GM12878 (cell line): ENCODE measurements at regions not wholly inside any gene's neighbourhood (a gene's known extent, or its start where the extent isn't known, plus 50 kb on each side); places are given as distances from the start of the nearest gene placed in this dataset.

Source experiments
- ATAC-seq: fragments of 200-7000 bp; cut with Tn5 transposase; 3 replicates; pipeline ENCODE4 v1.9.1; 2020; ENCODE audit warnings: mild to moderate bottlenecking, moderate library complexity
- BruUV-seq: library from RNA; stranded (reverse); fragments of 400-500 nt; replicated peaks from 2 replicates; lab custom pipeline; 2021; lab: Mats Ljungman, UMichigan
- CTCF ChIA-PET: fragments of 300-600 bp; sonication (Branson Sonifier 250); formaldehyde crosslinking; extraction: SDS; loops from one replicate; lab custom pipeline; 2021; ENCODE audit warnings: inconsistent platforms; lab: Yijun Ruan, JAX
- POLR2A ChIA-PET: fragments of 350-600 bp; formaldehyde crosslinking; extraction: SDS; loops from one replicate; lab custom pipeline; 2021; ENCODE audit warnings: inconsistent platforms; lab: Charles Lee
- RAD21 ChIA-PET: fragments of 300-600 bp; sonication (Branson Sonifier 250); formaldehyde crosslinking; loops from one replicate; lab custom pipeline; 2023; ENCODE audit warnings: antibody characterized with exemption; ENCODE audit not compliant: unreplicated experiment; lab: Charles Lee
- SMC1A ChIA-PET: fragments of 300-600 bp; sonication (Branson Sonifier 250); formaldehyde crosslinking; loops from one replicate; lab custom pipeline; 2023; ENCODE audit not compliant: unreplicated experiment, uncharacterized antibody; lab: Charles Lee
- DNase-seq: peaks from one replicate; pipeline ENCODE4 v3.0.0-alpha.2; 2011; ENCODE audit warnings: low read depth, low spot score
- FAIRE-seq: peaks from 3 replicates; lab custom pipeline; 2011; peaks lifted over from hg19 to GRCh38; lab: Jason Lieb, UNC
- H2AFZ ChIP-seq: 2 replicates; pipeline ENCODE4 v1.6.0; 2011; ENCODE audit warnings: low read depth, low read length, control low read depth; ENCODE audit not compliant: control insufficient read depth
- H3K27ac ChIP-seq: 2 replicates; pipeline ENCODE4 v1.5.1; 2011; ENCODE audit warnings: control low read depth; ENCODE audit not compliant: control insufficient read depth, insufficient read depth
- H3K27me3 ChIP-seq, 2 experiments: replicated peaks in 1 of 2; 2 replicates each; pipeline versions ENCODE4 v1.6.0 to v1.6.1; 2011; ENCODE audit warnings: low read length in 1 of 2; ENCODE audit not compliant: control insufficient read depth in 2 of 2, insufficient read depth in 2 of 2
- H3K36me3 ChIP-seq, 2 experiments: 2 replicates each; pipeline ENCODE4 v1.5.1; 2011; ENCODE audit warnings: low read length in 1 of 2; ENCODE audit not compliant: control insufficient read depth in 2 of 2, insufficient read depth in 2 of 2
- H3K4me1 ChIP-seq: 2 replicates; pipeline ENCODE4 v1.6.1; 2011; ENCODE audit warnings: mild to moderate bottlenecking, low read length, moderate library complexity, mixed read lengths; ENCODE audit not compliant: control insufficient read depth, insufficient read depth
- H3K4me2 ChIP-seq: 2 replicates; pipeline ENCODE4 v1.6.0; 2011; ENCODE audit warnings: control low read depth; ENCODE audit not compliant: control insufficient read depth, insufficient read depth
- H3K4me3 ChIP-seq: fragments of 200-600 bp; sonication (generic); 2 replicates; pipeline ENCODE4 v1.5.1; 2016
- H3K79me2 ChIP-seq: 2 replicates; pipeline ENCODE4 v1.6.0; 2011; ENCODE audit warnings: low read length; ENCODE audit not compliant: control insufficient read depth, insufficient read depth
- H3K9ac ChIP-seq: 2 replicates; pipeline ENCODE4 v1.8.0; 2011; ENCODE audit warnings: low read length, control low read depth, mixed read lengths; ENCODE audit not compliant: control insufficient read depth, insufficient read depth
- H3K9me3 ChIP-seq: replicated peaks from 3 replicates; pipeline ENCODE4 v1.5.1; 2011; ENCODE audit warnings: mild to moderate bottlenecking, low read length; ENCODE audit not compliant: control insufficient read depth, insufficient read depth
- H4K20me1 ChIP-seq: 2 replicates; pipeline ENCODE4 v1.6.0; 2011; ENCODE audit not compliant: control insufficient read depth, insufficient read depth
- EZH2 ChIP-seq: IDR thresholded peaks from 2 replicates; pipeline ENCODE4 v1.6.1; 2012; ENCODE audit warnings: low read depth, mild to moderate bottlenecking, control low read depth, inconsistent platforms, low read length, borderline replicate concordance; ENCODE audit not compliant: control insufficient read depth
- FOS ChIP-seq: IDR thresholded peaks from 3 replicates; pipeline ENCODE4 v1.6.1; 2011; ENCODE audit warnings: borderline replicate concordance; ENCODE audit not compliant: insufficient read length; ENCODE audit errors: extremely low read depth
- NFYB ChIP-seq: IDR thresholded peaks from 2 replicates; pipeline ENCODE4 v1.6.1; 2011; ENCODE audit warnings: low read depth, mild to moderate bottlenecking, low read length, improper control_type of control experiment, moderate library complexity; ENCODE audit not compliant: insufficient read depth
- ZBTB11 ChIP-seq: fragments of 450-650 bp; formaldehyde crosslinking; IDR thresholded peaks from 2 replicates; pipeline ENCODE4 v1.5.0; 2022; ENCODE audit warnings: mild to moderate bottlenecking, missing genetic modification characterization
- WGBS: methylation state at CpG from one replicate; pipeline ENCODE4 v1.1.6; 2016; ENCODE audit warnings: low lambda C conversion rate; ENCODE audit not compliant: insufficient replicate concordance, insufficient coverage; ENCODE audit errors: missing lambda C conversion rate; 5-methylcytosine and 5-hydroxymethylcytosine counted together
- in situ Hi-C: fragments of 300-500 bp; cut with MboI; formaldehyde crosslinking; loops from 9 replicates; pipeline ENCODE4 v1.14.3; 2018; ENCODE audit warnings: mixed read lengths
- intact Hi-C: fragments of 100-400 bp; cut with micrococcal nuclease; formaldehyde crosslinking; loops from one replicate; pipeline ENCODE4 v1.14.2; 2022; ENCODE audit not compliant: unreplicated experiment
- TF ChIP-seq, protein P1 (sequence below): fragments of 450-650 bp; IDR thresholded peaks from 2 replicates; pipeline ENCODE4 v1.6.1; 2018; ENCODE audit warnings: mild to moderate bottlenecking, low read depth, moderate library complexity; ENCODE audit not compliant: partially characterized antibody

GRCh38 chr5:2577312-2578036, 174.0 kb downstream of the IRX2 start:
- FAIRE-seq, result no peak
- no peaks in the 10 kb centered on the region for H3K27me3 ChIP-seq
- DNase-seq, result no peak
- no peak overlapping the region for H2AFZ ChIP-seq
- no peak overlapping the region for H3K9ac ChIP-seq
- ChIA-PET SMC1A (no interaction called here), POLR2A (no interaction called here), RAD21 (no interaction called here), CTCF (no interaction called here)
- no peak overlapping the region for H3K27ac ChIP-seq
- H3K36me3 ChIP-seq, result no peaks in the 10 kb centered on the region
- H3K4me1 ChIP-seq, result no peaks in the 10 kb centered on the region
- TF ChIP-seq FOS (no peak), ZBTB11 (CRISPR knock-in tag) (no peak), NFYB (no peak), EZH2 (no peak)
- TF ChIP-seq, protein P1, sequence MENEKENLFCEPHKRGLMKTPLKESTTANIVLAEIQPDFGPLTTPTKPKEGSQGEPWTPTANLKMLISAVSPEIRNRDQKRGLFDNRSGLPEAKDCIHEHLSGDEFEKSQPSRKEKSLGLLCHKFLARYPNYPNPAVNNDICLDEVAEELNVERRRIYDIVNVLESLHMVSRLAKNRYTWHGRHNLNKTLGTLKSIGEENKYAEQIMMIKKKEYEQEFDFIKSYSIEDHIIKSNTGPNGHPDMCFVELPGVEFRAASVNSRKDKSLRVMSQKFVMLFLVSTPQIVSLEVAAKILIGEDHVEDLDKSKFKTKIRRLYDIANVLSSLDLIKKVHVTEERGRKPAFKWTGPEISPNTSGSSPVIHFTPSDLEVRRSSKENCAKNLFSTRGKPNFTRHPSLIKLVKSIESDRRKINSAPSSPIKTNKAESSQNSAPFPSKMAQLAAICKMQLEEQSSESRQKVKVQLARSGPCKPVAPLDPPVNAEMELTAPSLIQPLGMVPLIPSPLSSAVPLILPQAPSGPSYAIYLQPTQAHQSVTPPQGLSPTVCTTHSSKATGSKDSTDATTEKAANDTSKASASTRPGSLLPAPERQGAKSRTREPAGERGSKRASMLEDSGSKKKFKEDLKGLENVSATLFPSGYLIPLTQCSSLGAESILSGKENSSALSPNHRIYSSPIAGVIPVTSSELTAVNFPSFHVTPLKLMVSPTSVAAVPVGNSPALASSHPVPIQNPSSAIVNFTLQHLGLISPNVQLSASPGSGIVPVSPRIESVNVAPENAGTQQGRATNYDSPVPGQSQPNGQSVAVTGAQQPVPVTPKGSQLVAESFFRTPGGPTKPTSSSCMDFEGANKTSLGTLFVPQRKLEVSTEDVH, result no peak
- WGBS, result 26% methylated on average over 12 of the region's 12 CpGs
- H3K4me2 ChIP-seq, result no peak overlapping the region
- no peaks in the 10 kb centered on the region for H3K79me2 ChIP-seq
- no TSS peak for BruUV-seq
- ATAC-seq, result no peak
- no peaks in the 10 kb centered on the region; the same call in 2 of the 3 replicates for H3K9me3 ChIP-seq
- in situ Hi-C loops (no loop called here), intact Hi-C loops (no loop called here)
- no peak overlapping the region for H3K4me3 ChIP-seq
- no peaks in the 10 kb centered on the region for H4K20me1 ChIP-seq
